H9 (cell line): ENCODE measurements at regions not wholly inside any gene's neighbourhood (a gene's known extent, or its start where the extent isn't known, plus 50 kb on each side); places are given as distances from the start of the nearest gene placed in this dataset.

ENCODE experiments used
- DNase-seq: peaks from one replicate; pipeline ENCODE4 v3.0.0-alpha.2; 2017
- H2AFZ ChIP-seq: one replicate; pipeline ENCODE4 v1.6.1; 2013; ENCODE audit warnings: mild to moderate bottlenecking, low read length, control low read depth, moderate library complexity
- H2AK5ac ChIP-seq: 2 replicates; pipeline ENCODE4 v1.6.1; 2013; ENCODE audit warnings: low read length, control low read depth, mixed read lengths; ENCODE audit not compliant: insufficient read length
- H2BK120ac ChIP-seq: one replicate; pipeline ENCODE4 v1.6.1; 2013; ENCODE audit warnings: low read depth, mild to moderate bottlenecking, low read length, control low read depth, inconsistent platforms; ENCODE audit not compliant: poor library complexity, severe bottlenecking
- H2BK12ac ChIP-seq: 2 replicates; pipeline ENCODE4 v1.6.1; 2013; ENCODE audit warnings: low read length, control low read depth, mixed read lengths, low read depth; ENCODE audit not compliant: insufficient read length
- H2BK15ac ChIP-seq: 2 replicates; pipeline ENCODE4 v1.6.1; 2013; ENCODE audit warnings: low read depth, low read length, control low read depth
- H2BK20ac ChIP-seq: one replicate; pipeline ENCODE4 v1.6.1; 2013; ENCODE audit warnings: low read depth, mild to moderate bottlenecking, low read length, control low read depth, inconsistent platforms; ENCODE audit not compliant: poor library complexity, severe bottlenecking
- H2BK5ac ChIP-seq: 2 replicates; pipeline ENCODE4 v1.6.1; 2013; ENCODE audit warnings: low read length, control low read depth, mixed read lengths; ENCODE audit not compliant: insufficient read length
- H3K14ac ChIP-seq: 2 replicates; pipeline ENCODE4 v1.6.1; 2013; ENCODE audit warnings: low read length, control low read depth; ENCODE audit not compliant: insufficient read depth
- H3K18ac ChIP-seq: 2 replicates; pipeline ENCODE4 v1.6.1; 2013; ENCODE audit warnings: low read depth, mild to moderate bottlenecking, mixed read lengths, low read length, control low read depth; ENCODE audit not compliant: insufficient read length
- H3K23ac ChIP-seq: 2 replicates; pipeline ENCODE4 v1.6.1; 2013; ENCODE audit warnings: low read length, control low read depth, mixed read lengths, low read depth; ENCODE audit not compliant: insufficient read length
- H3K23me2 ChIP-seq: 2 replicates; pipeline ENCODE4 v1.6.1; 2013; ENCODE audit warnings: low read depth, mild to moderate bottlenecking, mixed read lengths, low read length, control low read depth; ENCODE audit not compliant: insufficient read length, poor library complexity, severe bottlenecking
- H3K27ac ChIP-seq: 2 replicates; pipeline ENCODE4 v1.5.1; 2013; ENCODE audit warnings: low read length, control low read depth, mixed read lengths, low read depth; ENCODE audit not compliant: insufficient read length
- H3K27me3 ChIP-seq: 2 replicates; pipeline ENCODE4 v1.6.1; 2013; ENCODE audit warnings: low read length, control low read depth, inconsistent platforms; ENCODE audit not compliant: insufficient read depth
- H3K4ac ChIP-seq: 2 replicates; pipeline ENCODE4 v1.6.1; 2013; ENCODE audit warnings: low read depth, mild to moderate bottlenecking, control low read depth, inconsistent platforms, low read length, moderate library complexity
- H3K4me1 ChIP-seq: 2 replicates; pipeline ENCODE4 v1.6.1; 2013; ENCODE audit warnings: low read length, control low read depth, inconsistent platforms; ENCODE audit not compliant: insufficient read depth
- H3K4me2 ChIP-seq: 2 replicates; pipeline ENCODE4 v1.6.1; 2013; ENCODE audit warnings: low read length, control low read depth, mixed read lengths; ENCODE audit not compliant: insufficient read length, insufficient read depth
- H3K56ac ChIP-seq: 2 replicates; pipeline ENCODE4 v1.6.1; 2013; ENCODE audit warnings: low read depth, mild to moderate bottlenecking, mixed read lengths, low read length, control low read depth; ENCODE audit not compliant: insufficient read length
- H3K79me1 ChIP-seq: 2 replicates; pipeline ENCODE4 v1.6.1; 2013; ENCODE audit warnings: low read depth, mild to moderate bottlenecking, moderate library complexity, low read length, control low read depth, inconsistent platforms; ENCODE audit not compliant: insufficient read depth, poor library complexity, severe bottlenecking
- H3K79me2 ChIP-seq: 2 replicates; pipeline ENCODE4 v1.6.1; 2013; ENCODE audit warnings: low read length, control low read depth, inconsistent platforms; ENCODE audit not compliant: insufficient read depth
- H3K9ac ChIP-seq: 2 replicates; pipeline ENCODE4 v1.6.1; 2013; ENCODE audit warnings: low read length, control low read depth, mixed read lengths; ENCODE audit not compliant: insufficient read length; ENCODE audit errors: extremely low read depth
- H3K9me3 ChIP-seq: one replicate; pipeline ENCODE4 v1.6.1; 2013; ENCODE audit warnings: low read depth, low read length, inconsistent platforms; ENCODE audit not compliant: control insufficient read depth
- H3T11ph ChIP-seq: one replicate; pipeline ENCODE4 v1.6.1; 2013; ENCODE audit warnings: mild to moderate bottlenecking, low read length, control low read depth, inconsistent platforms
- H4K20me1 ChIP-seq: one replicate; pipeline ENCODE4 v1.6.1; 2013; ENCODE audit not compliant: control insufficient read depth, insufficient read length, insufficient read depth
- H4K5ac ChIP-seq: 2 replicates; pipeline ENCODE4 v1.6.1; 2013; ENCODE audit warnings: low read depth, mild to moderate bottlenecking, mixed read lengths, low read length, control low read depth; ENCODE audit not compliant: insufficient read length
- H4K8ac ChIP-seq: replicated peaks from 2 replicates; pipeline ENCODE4 v1.6.1; 2013; ENCODE audit warnings: low read length, control low read depth, mixed read lengths, low read depth; ENCODE audit not compliant: insufficient read length
- H4K91ac ChIP-seq: 2 replicates; pipeline ENCODE4 v1.6.1; 2013; ENCODE audit warnings: low read depth, mild to moderate bottlenecking, moderate library complexity, mixed read lengths, low read length, control low read depth; ENCODE audit not compliant: insufficient read length
- H3K27ac Mint-ChIP-seq, 3 experiments: 2 replicates in 2 of 3; 3 replicates in 1 of 3; pipeline ENCODE4 v1.8.0; 2020 to 2021; ENCODE audit warnings: mixed read lengths in 3 of 3, mild to moderate bottlenecking in 1 of 3, moderate library complexity in 1 of 3
- H3K27me3 Mint-ChIP-seq: 2 replicates; pipeline ENCODE4 v1.8.0; 2021; ENCODE audit warnings: low read depth, mild to moderate bottlenecking, moderate library complexity, mixed read lengths
- H3K36me3 Mint-ChIP-seq, 3 experiments: 2 replicates in 2 of 3; 3 replicates in 1 of 3; pipeline ENCODE4 v1.8.0; 2020 to 2021; ENCODE audit warnings: low read depth in 3 of 3, mixed read lengths in 3 of 3; ENCODE audit not compliant: insufficient read depth in 1 of 3
- H3K4me1 Mint-ChIP-seq, 2 experiments: 2 replicates each; pipeline ENCODE4 v1.8.0; 2020; ENCODE audit warnings: mixed read lengths in 2 of 2
- H3K4me3 Mint-ChIP-seq, 2 experiments: 2 replicates in 1 of 2; 3 replicates in 1 of 2; pipeline ENCODE4 v1.8.0; 2020 to 2021; ENCODE audit warnings: mild to moderate bottlenecking in 2 of 2, mixed read lengths in 2 of 2, moderate library complexity in 1 of 2
- H3K9me3 Mint-ChIP-seq, 2 experiments: 2 replicates in 1 of 2; 3 replicates in 1 of 2; pipeline ENCODE4 v1.8.0; 2020; ENCODE audit warnings: mild to moderate bottlenecking in 2 of 2, mixed read lengths in 2 of 2, moderate library complexity in 1 of 2
- CTCF ChIP-seq: fragments of 200-600 bp; sonication (generic); conservative IDR thresholded peaks from 3 replicates; pipeline ENCODE4 v1.8.0; 2021; ENCODE audit warnings: antibody characterized with exemption, mild to moderate bottlenecking
- WGBS: extraction: QIAGEN DNeasy Blood & Tissue Kit; methylation state at CpG from one replicate; pipeline ENCODE4 v1.1.7; 2013; ENCODE audit warnings: missing lambda C conversion rate, low lambda C conversion rate, mixed read lengths; ENCODE audit not compliant: insufficient read length; ENCODE audit errors: extremely low coverage; 5-methylcytosine and 5-hydroxymethylcytosine counted together

GRCh38 chr6:169848946-169849345 lies 97.5 kb downstream of the ERMARD start:
- Mint-ChIP-seq H3K27me3 (peaks cover 7% of the 10 kb centered on the region), H3K9me3 (peaks cover 5% of the 10 kb centered on the region in 2 experiments; a peak in 4 of 5 replicates), H3K4me3 (no peak overlapping the region), H3K4me1 (peaks cover 8 to 12% of the 10 kb centered on the region in 2 experiments), H3K36me3 (peaks cover 0 to 1% (median 0%) of the 10 kb centered on the region in 3 experiments; a peak in 2 of 7 replicates), H3K27ac (no peak overlapping the region)
- H3K79me1 ChIP-seq, result no peaks in the 10 kb centered on the region
- no peaks in the 10 kb centered on the region for H3K23me2 ChIP-seq
- H3K27ac ChIP-seq, result no peak overlapping the region
- no peak overlapping the region for H3K56ac ChIP-seq
- H4K8ac ChIP-seq, result no peak overlapping the region
- no peak overlapping the region for H3K4ac ChIP-seq
- H3K79me2 ChIP-seq, result no peaks in the 10 kb centered on the region
- no peaks in the 10 kb centered on the region for H3K9me3 ChIP-seq
- DNase-seq, result no peak
- H4K20me1 ChIP-seq, result no peaks in the 10 kb centered on the region
- no peak overlapping the region for H3K4me2 ChIP-seq
- H2BK15ac ChIP-seq, result no peak overlapping the region
- no peak overlapping the region for H2BK5ac ChIP-seq
- WGBS, result no CpG with 5 or more reads among the region's 13 CpGs
- no peak overlapping the region for H2BK120ac ChIP-seq
- no peak overlapping the region for H2BK20ac ChIP-seq
- no peak overlapping the region for H3T11ph ChIP-seq
- H3K18ac ChIP-seq, result no peak overlapping the region
- no peak overlapping the region for H3K14ac ChIP-seq
- H3K9ac ChIP-seq, result no peak overlapping the region
- H3K4me1 ChIP-seq, result no peaks in the 10 kb centered on the region
- TF ChIP-seq CTCF, result no peak
- H2AK5ac ChIP-seq, result no peak overlapping the region
- H2BK12ac ChIP-seq, result no peak overlapping the region
- H3K23ac ChIP-seq, result no peak overlapping the region
- H3K27me3 ChIP-seq, result no peaks in the 10 kb centered on the region
- H2AFZ ChIP-seq, result no peak overlapping the region
- no peak overlapping the region for H4K91ac ChIP-seq
- H4K5ac ChIP-seq, result no peak overlapping the region
